ENCODE measurements at regions not wholly inside any gene's neighbourhood (a gene's known extent, or its start where the extent isn't known, plus 50 kb on each side); places are given as distances from the start of the nearest gene placed in this dataset.

DNA sequence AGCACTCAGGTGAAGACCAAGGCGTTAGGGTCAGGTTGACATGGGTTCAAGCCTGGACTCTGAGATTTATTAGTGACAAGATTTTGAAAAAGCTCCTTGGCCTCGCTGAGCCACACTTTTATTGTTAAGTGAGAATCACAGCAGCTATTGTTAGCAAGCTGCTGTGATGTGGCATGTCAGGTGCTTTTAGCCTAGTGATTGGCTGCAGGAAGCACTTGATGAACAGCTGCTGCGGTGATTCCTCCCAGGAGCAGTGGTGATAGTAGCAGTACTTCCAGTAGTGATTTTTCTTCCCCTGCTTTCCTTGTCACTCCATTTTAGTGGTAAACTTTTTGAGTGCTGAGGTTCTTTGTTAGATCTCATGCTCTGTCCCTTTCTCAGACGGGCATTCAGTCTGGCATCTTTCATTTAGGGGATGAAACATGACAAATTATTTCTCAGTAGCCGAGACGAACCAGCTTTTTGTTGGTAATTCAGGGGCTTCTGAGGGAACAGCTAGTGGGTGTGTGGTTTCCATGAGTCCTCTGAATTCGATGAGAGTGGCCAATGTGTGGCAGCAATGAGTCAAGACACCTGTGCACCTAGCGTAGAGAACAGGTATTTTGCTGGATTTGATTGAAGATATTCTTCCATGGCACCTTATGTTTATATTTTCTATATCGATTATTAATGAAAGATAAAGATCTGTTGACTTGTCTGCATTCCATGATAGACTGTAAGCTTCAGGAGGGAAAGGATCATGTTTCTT is 696.7 kb downstream of the DHX35 start:
- DNase-seq: no peak

- no peak for DNase-seq
Observed at GRCh38 chr20:39654171-39654570, 692.0 kb downstream of the DHX35 start.

- no peak for DNase-seq
Observed at GRCh38 chr20:39651645-39652325, 689.6 kb downstream of the DHX35 start.

DNA sequence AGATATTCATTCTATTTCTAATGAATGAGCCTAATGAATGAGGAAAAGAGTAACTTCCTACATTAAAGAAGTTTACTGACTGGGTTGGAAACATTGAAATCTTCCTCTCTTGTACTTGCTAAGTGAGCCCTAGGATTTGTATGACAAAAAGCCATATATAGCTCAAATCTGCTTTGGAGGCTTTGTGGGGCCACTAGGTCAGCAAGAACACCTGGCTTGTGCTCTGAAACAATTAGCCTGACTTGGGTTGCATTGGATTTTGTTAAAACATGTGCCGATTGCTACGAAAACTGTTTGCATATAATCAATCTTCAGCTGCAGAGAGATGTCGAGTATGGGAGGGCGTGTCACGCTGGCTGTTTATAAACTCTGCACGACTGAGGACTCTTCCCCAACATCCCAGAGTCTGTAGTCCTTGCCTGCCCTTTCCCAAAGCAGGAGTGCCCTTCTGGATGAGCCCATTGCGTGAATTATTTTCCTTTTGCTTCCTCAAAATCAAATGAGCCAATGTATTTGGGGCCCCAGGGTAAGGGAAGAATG is 684.8 kb downstream of the DHX35 start:
- DNase-seq: no peak

GRCh38 chr20:39645131-39645530 is 683.0 kb downstream of the DHX35 start:
- no peak for DNase-seq

DNA sequence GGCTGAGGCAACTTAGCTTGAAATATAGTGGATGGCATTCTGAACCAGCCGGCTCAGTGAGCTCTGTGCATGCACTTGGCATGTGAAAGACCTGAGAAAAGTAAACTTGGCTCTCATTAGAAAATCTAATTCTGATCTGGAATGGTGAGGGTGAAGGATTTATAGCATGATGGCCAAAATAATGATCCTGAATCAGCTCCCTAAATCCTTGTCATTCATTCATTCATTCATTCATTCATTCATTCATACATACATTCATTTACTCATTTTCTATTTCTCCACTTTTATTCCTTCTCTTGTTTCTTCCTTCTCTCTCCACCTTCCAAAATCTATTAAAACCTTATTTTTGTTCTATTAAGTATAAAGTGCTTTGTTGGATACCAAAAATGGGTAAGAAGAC is 681.1 kb downstream of the DHX35 start:
- no peak for DNase-seq

DNA sequence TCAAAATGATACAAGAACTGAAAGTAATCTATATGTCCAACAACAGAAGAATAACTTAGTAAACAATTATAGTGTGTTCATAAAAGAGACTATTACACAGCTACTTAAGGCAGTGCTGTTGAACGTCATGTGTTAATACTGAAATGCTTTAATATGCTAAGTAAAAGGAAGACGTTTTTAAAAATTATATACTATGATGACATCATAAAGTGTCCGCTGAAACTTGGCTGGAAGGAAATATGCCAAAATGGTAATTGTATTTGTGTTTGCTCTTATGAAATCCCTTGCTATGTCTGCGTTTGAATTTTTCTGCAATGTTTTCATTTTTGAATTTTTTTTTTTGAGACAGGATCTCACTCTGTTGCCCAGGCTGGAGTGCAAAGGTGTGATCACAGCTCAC is 679.3 kb downstream of the DHX35 start:
- no peak for DNase-seq

- DNase-seq: no peak
Observed at GRCh38 chr20:39640147-39640546, 678.0 kb downstream of the DHX35 start.

DNA sequence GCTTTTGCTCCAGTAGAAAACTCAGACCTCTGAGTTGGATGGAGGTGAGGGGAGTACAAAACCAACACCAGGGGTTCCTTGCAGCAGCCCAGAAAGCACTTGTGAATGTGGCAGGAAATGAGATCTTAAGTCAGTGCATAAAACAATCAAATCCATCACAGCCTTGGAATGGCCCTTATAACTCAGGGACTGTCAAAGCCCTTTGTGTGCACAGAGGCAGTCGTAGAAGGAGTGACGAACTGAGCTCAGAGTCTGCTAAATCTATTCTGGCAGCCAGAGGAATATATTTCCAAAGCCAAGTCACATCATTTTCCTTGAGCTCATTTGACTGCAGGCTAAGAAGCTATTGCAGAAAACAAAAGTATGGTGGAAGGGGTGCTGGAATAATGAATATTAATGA is 676.6 kb downstream of the DHX35 start:
- DNase-seq: no peak

GRCh38 chr20:39633689-39634088 is 671.5 kb downstream of the DHX35 start:
- no peak for DNase-seq

DNA sequence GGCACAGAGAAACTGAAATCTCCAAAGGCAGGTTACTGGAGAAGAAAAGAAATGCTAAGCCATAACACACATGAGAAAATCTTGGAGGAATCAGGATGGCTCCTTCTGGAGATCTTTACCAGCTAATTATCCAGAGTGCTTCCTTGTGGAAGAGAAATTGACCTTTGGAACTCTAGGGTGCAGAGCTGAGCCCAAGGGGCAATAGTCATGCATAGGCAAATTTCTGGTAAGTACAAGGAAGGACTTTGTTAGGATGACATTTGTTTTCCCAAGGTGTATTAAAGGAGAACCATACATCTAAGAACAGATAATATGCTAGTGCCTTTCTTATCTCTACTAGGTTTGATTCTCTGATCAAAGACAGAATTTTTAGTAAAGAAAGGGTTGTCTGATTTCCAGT is 670.6 kb downstream of the DHX35 start:
- DNase-seq: no peak

DNA sequence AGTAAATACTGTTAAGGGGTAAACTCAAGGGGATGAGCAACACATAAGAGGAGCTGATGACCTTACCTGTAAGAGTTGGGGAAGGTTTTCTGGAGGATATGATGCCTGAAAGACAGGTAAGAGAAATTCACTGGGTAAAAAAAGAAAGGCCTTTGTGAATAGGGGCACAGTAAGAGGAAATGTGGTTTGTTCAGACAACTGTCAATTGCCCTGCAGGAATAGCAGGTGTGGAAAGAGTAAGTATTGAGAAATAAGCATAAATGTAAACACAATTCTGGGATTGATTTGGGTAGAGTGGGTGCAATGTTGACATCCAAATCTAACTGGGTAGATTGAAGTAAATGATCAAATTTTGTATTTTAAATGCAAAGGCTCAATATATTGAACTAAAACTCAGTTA is 670.0 kb downstream of the DHX35 start:
- no peak for DNase-seq

GRCh38 chr20:39631557-39631956 is 669.4 kb downstream of the DHX35 start:
- DNase-seq: no peak

GRCh38 chr20:39630215-39630908 is 668.2 kb downstream of the DHX35 start:
- DNase-seq: no peak

- no peak for DNase-seq
Observed at GRCh38 chr20:39627765-39628164, 665.6 kb downstream of the DHX35 start.

GRCh38 chr20:39624316-39624715 is 662.2 kb downstream of the DHX35 start:
- no peak for DNase-seq

DNA sequence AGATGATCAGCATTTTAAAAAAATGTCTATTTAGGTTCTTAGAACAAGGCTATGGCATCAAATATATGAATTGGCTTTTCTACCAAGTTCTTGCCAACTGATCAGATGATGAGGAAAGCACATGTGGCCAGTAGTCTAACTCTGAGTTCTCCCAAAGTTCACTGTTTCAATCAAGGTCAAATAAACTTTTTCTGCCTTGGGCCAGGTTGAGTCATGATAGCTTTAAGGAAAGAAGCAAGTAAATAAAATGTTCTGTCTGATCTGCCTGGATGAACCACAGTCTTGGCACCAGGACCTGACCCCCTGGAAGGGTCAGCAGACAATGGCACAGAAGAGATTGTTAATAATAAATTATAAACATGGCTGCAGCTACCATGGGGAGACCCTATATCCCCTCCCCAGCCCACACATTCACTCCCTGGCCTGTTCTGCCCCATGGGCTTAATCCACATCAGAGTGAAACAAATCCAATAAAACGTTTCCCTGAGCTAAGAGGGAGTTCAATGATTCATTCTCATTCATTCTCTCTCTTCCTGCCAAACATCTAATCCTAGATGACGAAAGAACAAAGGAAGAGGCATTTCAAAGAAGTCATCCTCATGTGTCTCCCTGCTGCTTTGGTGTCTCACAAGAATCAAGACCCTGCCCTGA is 661.6 kb downstream of the DHX35 start:
- DNase-seq: no peak

DNA sequence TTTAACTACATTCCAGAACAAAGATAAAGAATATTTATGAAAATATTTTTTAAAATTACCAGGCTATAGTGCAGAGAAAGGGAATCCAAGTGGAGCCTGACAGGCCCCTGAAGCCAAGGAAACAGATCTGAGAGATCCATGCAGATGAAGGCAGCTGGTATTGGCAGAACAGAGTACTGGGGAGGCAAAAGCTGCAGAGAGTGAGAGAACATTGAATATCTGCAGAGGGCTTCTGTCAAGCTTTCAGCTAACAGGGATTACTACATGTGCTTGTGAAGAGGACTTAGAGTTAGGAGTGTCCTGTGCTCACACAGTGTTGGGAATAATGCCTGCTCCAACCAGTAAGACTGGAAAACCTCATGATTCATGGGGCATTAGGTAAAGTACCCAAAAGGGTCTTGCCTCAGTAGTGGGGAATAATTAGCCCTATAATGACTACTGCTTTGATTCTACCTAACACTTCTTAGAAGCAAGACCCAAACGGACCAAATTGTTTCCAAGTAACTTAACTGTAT is 657.2 kb downstream of the DHX35 start:
- DNase-seq: no peak

DNA sequence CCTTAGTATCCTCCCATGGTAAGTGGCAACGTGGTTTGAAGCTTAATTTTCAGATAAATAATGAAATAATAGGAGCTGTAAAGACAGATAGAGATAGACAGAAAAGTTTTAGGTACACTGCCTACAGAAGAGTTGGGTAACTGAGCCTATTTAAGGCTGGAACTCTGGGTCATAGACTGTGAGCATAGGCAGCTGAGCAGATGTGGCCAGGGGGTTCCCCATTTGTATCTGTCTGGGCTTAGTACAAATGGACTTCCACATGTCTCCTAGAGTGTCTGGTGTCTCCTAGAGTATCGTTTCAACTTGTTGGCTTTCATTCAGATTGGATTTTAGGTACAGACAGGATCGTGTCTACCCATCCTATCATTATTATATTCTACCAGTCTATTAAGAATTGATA is 649.8 kb downstream of the DHX35 start:
- no peak for DNase-seq

- DNase-seq: no peak
Observed at GRCh38 chr20:39607141-39607540, 645.0 kb downstream of the DHX35 start.

DNA sequence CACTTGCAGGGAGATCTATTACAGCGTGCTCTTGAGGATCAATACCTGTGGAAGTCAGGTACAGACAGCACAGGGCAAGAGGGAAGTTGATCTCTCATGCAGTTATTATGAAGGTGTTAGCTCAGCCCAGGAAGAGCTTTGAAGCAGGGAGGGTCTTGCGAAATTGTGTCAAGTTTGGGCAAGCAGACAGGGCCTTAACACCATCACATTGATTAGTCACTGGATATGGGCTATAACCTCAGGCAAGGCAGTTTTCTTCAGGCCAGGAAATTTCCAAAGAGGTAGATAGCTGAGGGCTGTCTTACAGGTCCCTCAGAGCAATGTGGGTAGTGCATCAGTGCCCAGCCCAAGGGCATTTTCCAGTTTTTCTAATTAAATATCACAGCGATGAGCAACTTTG is 643.8 kb downstream of the DHX35 start:
- DNase-seq: no peak

DNA sequence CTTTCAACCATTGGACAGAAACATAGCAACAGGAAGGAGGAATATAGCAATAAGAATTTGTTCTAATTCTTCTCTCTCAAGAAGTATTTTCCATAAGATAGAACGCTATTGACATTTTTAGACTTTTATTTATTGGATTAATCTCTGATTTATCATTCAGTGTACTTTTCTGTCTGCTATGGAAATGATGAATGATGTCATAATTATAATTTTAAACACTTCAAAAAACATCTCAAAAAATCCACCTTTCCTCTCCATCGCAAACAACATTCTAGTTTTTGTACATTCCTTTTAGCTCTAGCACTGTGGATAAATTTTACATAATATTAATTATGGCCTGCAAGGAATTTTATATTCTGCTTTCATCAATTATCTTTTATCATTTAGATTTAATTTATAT is 643.2 kb downstream of the DHX35 start:
- DNase-seq: no peak

DNA sequence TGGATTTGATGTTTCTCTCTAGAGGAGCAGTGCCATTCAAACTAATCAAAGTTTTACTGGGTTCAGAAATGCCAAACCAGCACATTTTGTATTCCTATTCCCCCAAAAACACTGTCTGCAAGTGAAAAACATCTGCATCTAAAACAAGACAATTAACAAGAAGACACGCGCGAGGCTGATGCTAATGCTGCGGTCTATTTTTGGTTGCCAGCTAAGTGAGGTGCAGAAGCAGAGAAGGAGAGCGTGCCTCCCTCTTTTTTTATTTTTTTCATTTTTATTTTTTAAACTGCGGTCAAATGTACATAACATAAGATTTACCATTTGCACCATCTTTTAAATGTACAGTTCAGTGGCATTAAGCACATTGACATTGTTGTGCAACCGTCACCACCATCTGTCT is 641.1 kb downstream of the DHX35 start:
- no peak for DNase-seq

Measured in activated CD4-positive, alpha-beta T cell treated with anti-CD3 and anti-CD28 coated beads for 48 hours (primary cell).